IMR-90 (cell line): ENCODE measurements at regions not wholly inside any gene's neighbourhood (a gene's known extent, or its start where the extent isn't known, plus 50 kb on each side); places are given as distances from the start of the nearest gene placed in this dataset.

Source experiments
- ATAC-seq: fragments of 200-7000 bp; cut with Tn5 transposase; 2 replicates; pipeline ENCODE4 v1.9.1; 2020; ENCODE audit warnings: low read depth, mild to moderate bottlenecking, moderate library complexity
- BruUV-seq: library from RNA; stranded (reverse); fragments of 400-500 nt; replicated peaks from 2 replicates; lab custom pipeline; 2021; lab: Mats Ljungman, UMichigan
- CTCF ChIA-PET: fragments of 300-600 bp; formaldehyde crosslinking; extraction: SDS; loops from one replicate; lab custom pipeline; 2021; ENCODE audit warnings: antibody characterized with exemption; lab: Yijun Ruan, JAX
- POLR2A ChIA-PET: fragments of 300-600 bp; sonication (Branson Sonifier 250); formaldehyde crosslinking; loops from one replicate; lab custom pipeline; 2022; ENCODE audit warnings: antibody characterized with exemption; ENCODE audit not compliant: unreplicated experiment; lab: Charles Lee
- DNase-seq: peaks from one replicate; pipeline ENCODE4 v3.0.0; 2013
- H2AFZ ChIP-seq: replicated peaks from 2 replicates; pipeline ENCODE3; 2013; ENCODE audit warnings: low read length, mild to moderate bottlenecking; ENCODE audit not compliant: poor library complexity
- H2AK5ac ChIP-seq: 2 replicates; pipeline ENCODE4 v1.6.1; 2013; ENCODE audit warnings: low read depth, low read length, inconsistent platforms
- H2AK9ac ChIP-seq: replicated peaks from 2 replicates; pipeline ENCODE3; 2013; ENCODE audit warnings: mild to moderate bottlenecking, low read depth, low read length, moderate library complexity; ENCODE audit not compliant: poor library complexity
- H2BK120ac ChIP-seq: 2 replicates; pipeline ENCODE4 v1.6.1; 2013; ENCODE audit warnings: low read depth, low read length, inconsistent platforms
- H2BK15ac ChIP-seq: 3 replicates; pipeline ENCODE4 v1.6.1; 2013; ENCODE audit warnings: low read depth, low read length, inconsistent platforms
- H2BK20ac ChIP-seq: 2 replicates; pipeline ENCODE4 v1.6.1; 2013; ENCODE audit warnings: low read depth, mild to moderate bottlenecking, inconsistent platforms, low read length, moderate library complexity
- H2BK5ac ChIP-seq: 2 replicates; pipeline ENCODE4 v1.6.1; 2013; ENCODE audit warnings: mild to moderate bottlenecking, low read depth, low read length, inconsistent platforms; ENCODE audit not compliant: poor library complexity, severe bottlenecking
- H3K14ac ChIP-seq: replicated peaks from 2 replicates; pipeline ENCODE4 v1.6.1; 2013; ENCODE audit warnings: low read depth, low read length, inconsistent platforms
- H3K18ac ChIP-seq: 2 replicates; pipeline ENCODE4 v1.6.1; 2013; ENCODE audit warnings: low read depth, low read length, control low read depth
- H3K23ac ChIP-seq: 2 replicates; pipeline ENCODE4 v1.6.1; 2013; ENCODE audit warnings: low read depth, low read length, inconsistent platforms
- H3K27ac ChIP-seq: 2 replicates; pipeline ENCODE4 v1.5.1; 2013; ENCODE audit warnings: mild to moderate bottlenecking, control low read depth, low read length; ENCODE audit not compliant: insufficient read depth
- H3K27me3 ChIP-seq: 2 replicates; pipeline ENCODE4 v1.6.1; 2013; ENCODE audit warnings: low read length; ENCODE audit not compliant: control insufficient read depth, insufficient read depth
- H3K36me3 ChIP-seq: 2 replicates; pipeline ENCODE4 v1.6.1; 2013; ENCODE audit warnings: low read length, mixed read lengths; ENCODE audit not compliant: control insufficient read depth, insufficient read depth
- H3K4ac ChIP-seq: 2 replicates; pipeline ENCODE4 v1.6.1; 2013; ENCODE audit warnings: low read depth, low read length, inconsistent platforms
- H3K4me1 ChIP-seq: 2 replicates; pipeline ENCODE4 v1.6.1; 2013; ENCODE audit warnings: low read length, mixed read lengths; ENCODE audit not compliant: control insufficient read depth, insufficient read depth
- H3K4me2 ChIP-seq: 2 replicates; pipeline ENCODE4 v1.6.1; 2013; ENCODE audit warnings: low read depth, mild to moderate bottlenecking, control low read depth, low read length, moderate library complexity
- H3K4me3 ChIP-seq: 2 replicates; pipeline ENCODE4 v1.5.1; 2013; ENCODE audit warnings: low read depth, mild to moderate bottlenecking, control low read depth, low read length, moderate library complexity; ENCODE audit not compliant: insufficient read depth
- H3K56ac ChIP-seq: 2 replicates; pipeline ENCODE4 v1.6.1; 2013; ENCODE audit warnings: low read length, inconsistent platforms; ENCODE audit not compliant: insufficient read depth; ENCODE audit errors: extremely low read depth
- H3K79me1 ChIP-seq, 2 experiments: 2 replicates each; pipeline ENCODE4 v1.6.1; 2013; ENCODE audit warnings: low read length in 2 of 2, inconsistent platforms in 1 of 2, low read depth in 1 of 2
- H3K9ac ChIP-seq: 2 replicates; pipeline ENCODE4 v1.6.1; 2013; ENCODE audit warnings: low read depth, low read length, control low read depth
- H3K9me1 ChIP-seq: 2 replicates; pipeline ENCODE4 v1.6.1; 2013; ENCODE audit warnings: low read length, inconsistent platforms; ENCODE audit not compliant: insufficient read depth
- H3K9me3 ChIP-seq: 2 replicates; pipeline ENCODE4 v1.6.1; 2013; ENCODE audit warnings: low read length; ENCODE audit not compliant: control insufficient read depth, insufficient read depth
- H4K20me1 ChIP-seq: 2 replicates; pipeline ENCODE4 v1.6.1; 2013; ENCODE audit warnings: low read length, inconsistent platforms; ENCODE audit not compliant: insufficient read depth
- H4K5ac ChIP-seq: 2 replicates; pipeline ENCODE4 v1.6.1; 2013; ENCODE audit warnings: mild to moderate bottlenecking, low read depth, low read length, control low read depth
- H4K8ac ChIP-seq, 2 experiments: 2 replicates each; pipeline ENCODE4 v1.6.1; 2013; ENCODE audit warnings: low read depth in 2 of 2, low read length in 2 of 2, control low read depth in 1 of 2, inconsistent platforms in 1 of 2
- H4K91ac ChIP-seq: 2 replicates; pipeline ENCODE4 v1.6.1; 2013; ENCODE audit warnings: low read depth, low read length, inconsistent platforms; ENCODE audit not compliant: insufficient read depth
- CHD1 ChIP-seq: IDR thresholded peaks from 2 replicates; pipeline ENCODE4 v1.6.1; 2012; ENCODE audit warnings: low read depth, low read length, improper control_type of control experiment
- CTCF ChIP-seq: conservative IDR thresholded peaks from 2 replicates; pipeline ENCODE4 v1.5.1; 2012; ENCODE audit warnings: mild to moderate bottlenecking, low read depth, low read length, improper control_type of control experiment
- MAFK ChIP-seq: IDR thresholded peaks from 2 replicates; pipeline ENCODE4 v1.6.1; 2012; ENCODE audit warnings: low read depth, low read length, improper control_type of control experiment
- MXI1 ChIP-seq: IDR thresholded peaks from 2 replicates; pipeline ENCODE4 v1.6.1; 2012; ENCODE audit warnings: low read depth, mild to moderate bottlenecking, low read length, moderate library complexity, borderline replicate concordance
- RCOR1 ChIP-seq: IDR thresholded peaks from 2 replicates; pipeline ENCODE4 v1.6.1; 2012; ENCODE audit warnings: mild to moderate bottlenecking, low read length, improper control_type of control experiment; ENCODE audit not compliant: insufficient replicate concordance
- WGBS, 2 experiments: methylation state at CpG; one replicate each; pipeline versions ENCODE4 v1.1.5 to v1.1.7; 2013; ENCODE audit warnings: missing lambda C conversion rate in 2 of 2; ENCODE audit not compliant: insufficient read length in 1 of 2; ENCODE audit errors: extremely low coverage in 2 of 2; 5-methylcytosine and 5-hydroxymethylcytosine counted together
- dilution Hi-C: fragments of 300-500 bp; cut with HindIII; formaldehyde crosslinking; loops from one replicate; pipeline ENCODE4 v1.14.3; 2018; ENCODE audit warnings: low sequenced_read_pairs; ENCODE audit not compliant: unreplicated experiment
- in situ Hi-C: fragments of 300-500 bp; cut with MboI; formaldehyde crosslinking; loops from 3 replicates; pipeline ENCODE4 v1.14.3; 2019; ENCODE audit warnings: low sequenced_read_pairs, inconsistent platforms, mixed read lengths
- intact Hi-C: fragments of 100-400 bp; cut with micrococcal nuclease; formaldehyde crosslinking; loops from 2 replicates; pipeline ENCODE4 v1.10.0; 2022
- TF ChIP-seq, protein P1 (sequence below): fragments of 150-350 bp; IDR thresholded peaks from 2 replicates; pipeline ENCODE4 v1.6.1; 2017; ENCODE audit warnings: mild to moderate bottlenecking, antibody characterized with exemption, low read length, low read depth

- ChIA-PET CTCF (no interaction called here), POLR2A (no interaction called here)
- dilution Hi-C loops (no loop called here), in situ Hi-C loops (no loop called here), intact Hi-C loops (no loop called here)
- H3K9ac ChIP-seq: no peak overlapping the region
- H2BK5ac ChIP-seq: no peak overlapping the region
- WGBS, 2 experiments: no CpG with 5 or more reads among the region's 2 CpGs
- H3K4me1 ChIP-seq: no peaks in the 10 kb centered on the region
- H4K20me1 ChIP-seq: no peaks in the 10 kb centered on the region
- no peak overlapping the region for H2BK20ac ChIP-seq
- no peak overlapping the region for H3K23ac ChIP-seq
- no peak overlapping the region for H4K8ac ChIP-seq
- no peak overlapping the region for H3K4me2 ChIP-seq
- no peak overlapping the region for H2AFZ ChIP-seq
- TF ChIP-seq CHD1 (no peak), RCOR1 (no peak), MAFK (no peak), CTCF (no peak), MXI1 (no peak)
- TF ChIP-seq, protein P1, sequence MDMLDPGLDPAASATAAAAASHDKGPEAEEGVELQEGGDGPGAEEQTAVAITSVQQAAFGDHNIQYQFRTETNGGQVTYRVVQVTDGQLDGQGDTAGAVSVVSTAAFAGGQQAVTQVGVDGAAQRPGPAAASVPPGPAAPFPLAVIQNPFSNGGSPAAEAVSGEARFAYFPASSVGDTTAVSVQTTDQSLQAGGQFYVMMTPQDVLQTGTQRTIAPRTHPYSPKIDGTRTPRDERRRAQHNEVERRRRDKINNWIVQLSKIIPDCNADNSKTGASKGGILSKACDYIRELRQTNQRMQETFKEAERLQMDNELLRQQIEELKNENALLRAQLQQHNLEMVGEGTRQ: no peak
- no peak overlapping the region for H3K27ac ChIP-seq
- H3K9me1 ChIP-seq: no peaks in the 10 kb centered on the region
- H4K5ac ChIP-seq: no peak overlapping the region
- H2AK9ac ChIP-seq: no peak overlapping the region
- H3K9me3 ChIP-seq: peaks cover 5% of the 10 kb centered on the region; the same call in 1 of the 2 replicates
- DNase-seq (no peak), ATAC-seq (no peak)
- H2BK15ac ChIP-seq: no peak overlapping the region
- no peaks in the 10 kb centered on the region for H3K27me3 ChIP-seq
- H2AK5ac ChIP-seq: no peak overlapping the region
- no peak overlapping the region for H3K4ac ChIP-seq
- no peaks in the 10 kb centered on the region for H3K79me1 ChIP-seq
- no peak overlapping the region for H3K56ac ChIP-seq
- H3K4me3 ChIP-seq: no peak overlapping the region
- no peaks in the 10 kb centered on the region for H3K36me3 ChIP-seq
- H4K91ac ChIP-seq: no peak overlapping the region
- H2BK120ac ChIP-seq: no peak overlapping the region
- H3K14ac ChIP-seq: no peak overlapping the region
- H3K18ac ChIP-seq: no peak overlapping the region
- BruUV-seq: no TSS peak
These were observed 75.8 kb upstream of the WDR72 start for GRCh38 chr15:53835309-53835708.
